ENCODE measurements at regions not wholly inside any gene's neighbourhood (a gene's known extent, or its start where the extent isn't known, plus 50 kb on each side); places are given as distances from the start of the nearest gene placed in this dataset.
A peak's percentile ranks its signal among the peaks of the same experiment; 100 is the strongest.

- no peak for DNase-seq
Measured at GRCh38 chr9:18359335-18359734, 114.6 kb upstream of the ADAMTSL1 start.

DNA sequence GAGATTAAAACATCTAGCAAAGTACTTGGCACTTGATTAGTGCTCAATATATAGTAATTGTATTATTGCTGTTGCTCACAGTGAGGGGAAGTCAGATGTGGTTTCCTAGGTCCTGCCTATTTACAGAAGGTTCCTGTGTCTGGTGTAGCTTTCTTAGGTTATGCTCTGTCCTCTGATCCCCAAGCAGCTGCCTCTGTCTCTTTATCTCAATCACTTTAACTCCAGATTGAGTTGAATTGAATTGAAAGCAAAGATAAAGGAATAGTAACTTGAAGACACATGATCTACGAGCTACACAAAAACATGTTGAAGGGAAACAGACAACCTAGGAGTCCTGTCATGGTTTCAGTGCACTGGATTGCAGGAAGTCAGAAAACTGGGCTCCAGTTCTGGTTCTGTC is 113.9 kb upstream of the ADAMTSL1 start:
- DNase-seq = no peak

- DNase-seq = no peak
Measured at GRCh38 chr9:18361646-18362045, 112.3 kb upstream of the ADAMTSL1 start.

DNA sequence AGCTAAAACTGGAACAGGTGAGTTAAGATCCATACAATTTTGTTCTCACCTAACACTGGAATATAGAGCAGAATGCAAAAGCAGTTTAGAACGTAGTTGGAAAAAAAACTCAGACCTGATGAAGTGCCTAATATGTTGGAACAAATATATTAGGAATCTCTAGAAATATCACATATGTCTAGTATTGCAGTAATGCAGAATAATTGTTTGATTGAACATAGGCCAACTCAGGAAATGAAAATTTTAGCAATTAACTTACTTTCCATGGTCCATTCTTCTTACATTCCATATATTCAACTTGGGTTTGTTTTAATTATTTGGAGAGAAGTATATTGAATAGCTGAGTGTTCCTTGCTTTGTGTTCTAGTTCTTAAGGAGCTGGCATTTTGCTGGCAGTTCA is 111.8 kb upstream of the ADAMTSL1 start:
- no peak for DNase-seq

GRCh38 chr9:18362901-18363685 is 110.9 kb upstream of the ADAMTSL1 start:
- DNase-seq = no peak

DNA sequence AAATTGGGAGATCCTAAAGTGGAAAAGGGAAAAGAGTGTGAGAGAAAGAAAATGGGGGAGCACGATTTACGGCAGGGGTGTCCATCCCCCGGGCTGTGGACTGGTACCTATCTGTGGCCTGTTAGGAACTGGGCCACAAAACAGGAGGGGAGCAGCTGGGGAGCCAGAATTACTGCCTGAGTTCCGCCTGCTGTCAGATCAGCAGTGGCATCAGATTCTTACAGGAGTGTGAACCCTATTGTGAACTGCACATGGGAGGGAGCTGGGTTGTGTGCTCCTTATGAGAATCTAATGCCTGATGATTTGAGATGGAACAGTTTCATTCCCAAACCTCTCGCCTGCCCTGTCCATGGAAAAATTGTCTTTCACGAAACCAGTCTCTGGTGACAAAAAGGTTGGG is 108.3 kb upstream of the ADAMTSL1 start:
- DNase-seq = no peak

- DNase-seq = no peak
Measured at GRCh38 chr9:18366184-18366583, 107.8 kb upstream of the ADAMTSL1 start.

DNA sequence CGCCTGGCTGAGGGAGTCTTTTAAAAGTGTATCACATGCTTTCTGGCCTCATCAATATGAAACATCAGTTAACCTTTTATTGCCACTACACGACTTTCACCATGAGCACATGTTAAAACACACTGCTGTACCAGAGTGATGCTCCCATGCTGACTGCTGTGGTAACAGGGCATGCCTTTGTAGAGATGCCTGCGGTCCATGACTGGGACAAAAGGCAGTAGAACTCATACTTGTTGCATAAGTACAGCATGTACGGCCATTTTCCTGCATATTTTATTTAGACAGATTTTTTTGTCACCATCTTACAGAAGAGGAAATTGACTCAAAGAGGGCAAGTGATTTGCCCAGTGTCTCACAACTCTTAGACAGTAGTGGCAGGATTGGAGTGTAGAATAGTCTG is 105.7 kb upstream of the ADAMTSL1 start:
- no peak for DNase-seq

GRCh38 chr9:18371141-18371540 is 102.8 kb upstream of the ADAMTSL1 start:
- DNase-seq = no peak

DNA sequence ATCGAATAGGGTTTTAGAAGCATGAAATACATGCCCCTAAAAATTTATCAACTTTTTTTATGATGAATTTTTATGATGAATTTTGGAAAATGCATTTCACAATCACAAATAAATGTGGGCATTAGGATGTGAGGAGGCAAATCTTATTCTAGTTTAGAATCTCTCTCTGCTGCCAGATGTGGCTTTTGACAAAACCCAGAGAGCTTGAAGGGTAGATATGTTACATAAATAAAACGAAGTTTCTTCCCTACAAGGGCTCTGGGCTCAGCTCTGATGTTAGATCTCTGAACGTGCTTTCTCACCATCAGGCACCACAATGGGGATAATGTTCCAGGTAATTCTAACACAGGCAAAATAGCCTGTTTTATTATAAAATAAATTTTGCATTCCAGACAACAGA is 102.3 kb upstream of the ADAMTSL1 start:
- DNase-seq = no peak

GRCh38 chr9:18379073-18379811 is 94.7 kb upstream of the ADAMTSL1 start:
- DNase-seq = no peak

DNA sequence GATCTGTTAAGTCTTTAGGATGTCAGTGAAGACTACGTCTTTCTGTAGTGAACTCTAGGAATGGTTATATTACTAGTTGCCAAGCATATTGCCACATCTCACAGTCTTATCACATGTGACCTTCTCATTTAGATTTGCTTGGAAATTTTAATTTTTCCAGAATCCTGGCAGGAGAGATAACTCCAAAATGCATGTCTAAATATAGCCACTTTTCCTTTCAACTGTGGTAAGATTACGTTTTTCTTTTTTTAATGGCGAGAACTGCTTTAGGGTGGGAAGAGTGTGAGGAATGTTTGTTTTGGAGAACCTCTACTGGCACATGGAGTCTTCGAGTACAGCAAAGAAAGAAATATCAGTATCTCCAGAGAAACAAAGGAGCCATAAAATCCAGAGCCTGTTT is 91.7 kb upstream of the ADAMTSL1 start:
- no peak for DNase-seq

GRCh38 chr9:18384066-18384465 is 89.9 kb upstream of the ADAMTSL1 start:
- no peak for DNase-seq

- DNase-seq = no peak
Measured at GRCh38 chr9:18385696-18386490, 88.1 kb upstream of the ADAMTSL1 start.

- no peak for DNase-seq
Measured at GRCh38 chr9:18390393-18390792, 83.6 kb upstream of the ADAMTSL1 start.

DNA sequence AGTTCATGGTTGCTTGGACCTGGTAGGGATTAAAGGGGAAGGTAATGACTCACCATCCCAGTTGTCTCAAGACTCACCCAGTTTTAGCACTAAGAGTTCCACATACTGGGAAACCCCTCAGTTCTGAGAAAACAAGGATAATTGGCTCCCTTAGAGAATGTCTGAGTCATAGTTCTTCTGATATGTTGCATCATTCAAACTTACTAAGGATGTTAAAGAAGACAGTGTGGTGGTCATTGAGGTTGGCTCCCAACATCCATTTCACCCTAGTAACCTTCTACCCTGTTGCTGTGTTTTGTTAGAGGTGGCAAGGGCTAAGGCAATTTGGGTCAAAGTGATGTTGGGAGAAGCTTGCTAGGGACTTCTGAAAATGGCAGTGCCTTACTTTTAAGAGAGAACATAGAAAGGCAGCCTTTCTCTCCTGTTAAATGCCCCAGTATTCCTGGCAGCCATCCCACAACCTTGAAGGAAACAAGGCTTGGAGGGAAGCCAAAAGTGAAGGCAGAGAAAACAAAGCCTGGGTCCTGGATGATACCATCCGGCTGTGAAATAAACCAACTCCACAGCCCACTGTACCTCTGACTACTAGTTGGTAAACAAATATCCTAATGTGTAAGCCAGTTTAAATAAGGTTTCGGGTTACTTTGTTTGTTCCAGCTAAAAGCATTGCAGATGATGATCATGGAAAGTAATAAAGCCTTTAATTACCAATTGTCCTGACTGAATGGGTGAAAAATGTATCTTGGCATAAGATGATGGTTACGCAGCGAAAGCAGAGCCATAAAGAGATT is 80.4 kb upstream of the ADAMTSL1 start:
- peak; percentile 42 to 72 for DNase-seq

- no peak for DNase-seq
Measured at GRCh38 chr9:18394847-18395351, 79.1 kb upstream of the ADAMTSL1 start.

- DNase-seq = peak in 1 of 2 experiments; percentile 36
Measured at GRCh38 chr9:18396102-18396728, 77.7 kb upstream of the ADAMTSL1 start.

GRCh38 chr9:18397076-18397475 is 76.9 kb upstream of the ADAMTSL1 start:
- DNase-seq = no peak

- DNase-seq = no peak
Measured at GRCh38 chr9:18398038-18398437, 75.9 kb upstream of the ADAMTSL1 start.

GRCh38 chr9:18404434-18405029 is 69.4 kb upstream of the ADAMTSL1 start:
- peak; percentile 4 to 37 for DNase-seq

- DNase-seq = peak; percentile 38 to 67
Measured at GRCh38 chr9:18405240-18405639, 68.7 kb upstream of the ADAMTSL1 start.
